HCT116 (cell line): ENCODE measurements at regions not wholly inside any gene's neighbourhood (a gene's known extent, or its start where the extent isn't known, plus 50 kb on each side); places are given as distances from the start of the nearest gene placed in this dataset.

ENCODE experiments used
- ATAC-seq: fragments of 200-7000 bp; cut with Tn5 transposase; 2 replicates; pipeline ENCODE4 v1.9.1; 2020; ENCODE audit warnings: mild to moderate bottlenecking, moderate library complexity
- BruUV-seq: library from RNA; stranded (reverse); fragments of 400-500 nt; replicated peaks from 2 replicates; lab custom pipeline; 2021; lab: Mats Ljungman, UMichigan
- CTCF ChIA-PET: fragments of 300-600 bp; sonication (Branson Sonifier 250); formaldehyde crosslinking; loops from one replicate; lab custom pipeline; 2021; ENCODE audit warnings: antibody characterized with exemption; lab: Charles Lee
- POLR2A ChIA-PET: fragments of 300-600, 350-600 bp; sonication (Branson Sonifier 250); formaldehyde crosslinking; loops from one replicate; lab custom pipeline; 2021; ENCODE audit warnings: antibody characterized with exemption; lab: Charles Lee
- RAD21 ChIA-PET, 2 experiments: fragments of 300-600 bp; sonication (Branson Sonifier 250); formaldehyde crosslinking; loops; one replicate each; lab custom pipeline; 2023; ENCODE audit warnings: low total read pairs in 2 of 2; ENCODE audit not compliant: uncharacterized antibody in 2 of 2, unreplicated experiment in 2 of 2, low non-redundant PET in 1 of 2; lab: Charles Lee
- DNase-seq: peaks from one replicate; pipeline ENCODE4 v3.0.0-alpha.2; 2010; ENCODE audit warnings: low read depth, low spot score
- H2AFZ ChIP-seq: fragments of 200-600 bp; shearing (Covaris generic), sonication (generic); 2 replicates; pipeline ENCODE4 v1.6.1; 2017; ENCODE audit warnings: low read depth, mixed run types, mixed read lengths, antibody characterized with exemption, low read length; ENCODE audit not compliant: poor library complexity, severe bottlenecking
- H3K27ac ChIP-seq: 2 replicates; pipeline ENCODE4 v1.5.1; 2012; ENCODE audit warnings: low read depth, low read length
- H3K27me3 ChIP-seq: fragments of 200-600 bp; sonication (generic); 2 replicates; pipeline ENCODE4 v1.6.1; 2016; ENCODE audit warnings: mixed run types, low read length, mixed read lengths; ENCODE audit not compliant: insufficient read depth
- H3K36me3 ChIP-seq, 2 experiments: fragments of 200-500 bp in 1 of 2; fragments of 200-600 bp in 1 of 2; sonication (Bioruptor generic) in 1 of 2; sonication (generic) in 1 of 2; 2 replicates each; pipeline versions ENCODE4 v1.5.1 to v1.6.1; 2014 to 2016; ENCODE audit warnings: low read length in 2 of 2, inconsistent platforms in 1 of 2, mixed read lengths in 1 of 2, mixed run types in 1 of 2; ENCODE audit not compliant: insufficient read depth in 2 of 2, control insufficient read depth in 1 of 2
- H3K4me1 ChIP-seq, 2 experiments: fragments of 200-600 bp in 1 of 2; sonication (generic) in 1 of 2; 2 replicates each; pipeline versions ENCODE4 v1.5.1 to v1.6.1; 2012 to 2017; ENCODE audit warnings: low read length in 2 of 2, inconsistent platforms in 1 of 2, mild to moderate bottlenecking in 1 of 2, mixed read lengths in 1 of 2, mixed run types in 1 of 2, moderate library complexity in 1 of 2; ENCODE audit not compliant: insufficient read depth in 2 of 2, control insufficient read depth in 1 of 2
- H3K4me2 ChIP-seq: fragments of 200-600 bp; sonication (generic); 2 replicates; pipeline ENCODE4 v1.6.1; 2017; ENCODE audit warnings: mixed run types, low read length, mixed read lengths
- H3K4me3 ChIP-seq, 2 experiments: fragments of 200-600 bp in 1 of 2; sonication (generic) in 1 of 2; replicated peaks in 1 of 2; 2 replicates each; pipeline ENCODE4 v1.5.1; 2011 to 2016; ENCODE audit warnings: low read length in 2 of 2, control low read depth in 1 of 2, low read depth in 1 of 2, mild to moderate bottlenecking in 1 of 2, mixed read lengths in 1 of 2, mixed run types in 1 of 2
- H3K79me2 ChIP-seq: fragments of 200-600 bp; sonication (generic); 2 replicates; pipeline ENCODE4 v1.6.1; 2017; ENCODE audit warnings: mild to moderate bottlenecking, mixed run types, low read length, moderate library complexity, mixed read lengths; ENCODE audit not compliant: insufficient read depth
- H3K9ac ChIP-seq: fragments of 200-600 bp; sonication (generic); 2 replicates; pipeline ENCODE4 v1.6.1; 2016; ENCODE audit warnings: low read length, mixed read lengths
- H3K9me2 ChIP-seq: fragments of 200-600 bp; sonication (generic), shearing (Covaris generic); 2 replicates; pipeline ENCODE4 v1.6.1; 2017; ENCODE audit warnings: mixed run types, mild to moderate bottlenecking, moderate library complexity; ENCODE audit not compliant: insufficient read depth
- H3K9me3 ChIP-seq, 2 experiments: fragments of 200-500 bp in 1 of 2; fragments of 200-600 bp in 1 of 2; sonication (Bioruptor generic) in 1 of 2; sonication (generic) in 1 of 2; 2 replicates each; pipeline ENCODE4 v1.6.1; 2014 to 2017; ENCODE audit warnings: low read length in 2 of 2, mixed read lengths in 2 of 2, inconsistent platforms in 1 of 2, low read depth in 1 of 2, mild to moderate bottlenecking in 1 of 2, mixed run types in 1 of 2, moderate library complexity in 1 of 2; ENCODE audit not compliant: control insufficient read depth in 1 of 2, insufficient read depth in 1 of 2
- H4K20me1 ChIP-seq: fragments of 200-600 bp; sonication (generic), shearing (Covaris generic); 2 replicates; pipeline ENCODE4 v1.6.1; 2017; ENCODE audit warnings: mixed run types, mild to moderate bottlenecking, moderate library complexity; ENCODE audit not compliant: insufficient read depth
- CBX3 ChIP-seq: IDR thresholded peaks from 2 replicates; pipeline ENCODE4 v1.6.1; 2012; ENCODE audit warnings: low read depth
- CTCF ChIP-seq, 3 experiments: fragments of 200-600 bp in 1 of 3; sonication (generic) in 1 of 3; IDR thresholded peaks in 2 of 3; conservative IDR thresholded peaks in 1 of 3; 2 replicates each; pipeline ENCODE4 v1.5.1; 2012 to 2017; ENCODE audit warnings: low read depth in 2 of 3, low read length in 2 of 3, antibody characterized with exemption in 1 of 3, borderline replicate concordance in 1 of 3, control low read depth in 1 of 3, mild to moderate bottlenecking in 1 of 3, mixed read lengths in 1 of 3, mixed run types in 1 of 3, moderate library complexity in 1 of 3; ENCODE audit not compliant: insufficient read depth in 1 of 3
- EGR1 ChIP-seq: IDR thresholded peaks from 2 replicates; pipeline ENCODE4 v1.6.1; 2012; ENCODE audit warnings: low read depth
- ELF1 ChIP-seq: IDR thresholded peaks from 2 replicates; pipeline ENCODE4 v1.6.1; 2012; ENCODE audit warnings: low read depth, borderline replicate concordance
- EZH2 ChIP-seq: fragments of 200-600 bp; sonication (generic); IDR thresholded peaks from 2 replicates; pipeline ENCODE4 v1.6.1; 2017; ENCODE audit warnings: antibody characterized with exemption, mixed run types
- EZH2phosphoT487 ChIP-seq: fragments of 200-600 bp; IDR thresholded peaks from 2 replicates; pipeline ENCODE4 v1.6.1; 2018; ENCODE audit warnings: antibody characterized with exemption, borderline replicate concordance
- FOSL1 ChIP-seq: IDR thresholded peaks from 2 replicates; pipeline ENCODE4 v1.6.1; 2012; ENCODE audit warnings: low read depth
- JUND ChIP-seq: IDR thresholded peaks from 2 replicates; pipeline ENCODE4 v1.6.1; 2012
- MAX ChIP-seq: IDR thresholded peaks from 2 replicates; pipeline ENCODE4 v1.6.1; 2012
- POLR2AphosphoS5 ChIP-seq: IDR thresholded peaks from 2 replicates; pipeline ENCODE4 v1.6.1; 2011; ENCODE audit warnings: mild to moderate bottlenecking, low read depth, low read length, moderate library complexity
- SIN3A ChIP-seq: IDR thresholded peaks from 2 replicates; pipeline ENCODE4 v1.6.1; 2012; ENCODE audit warnings: low read depth
- SRF ChIP-seq: IDR thresholded peaks from 2 replicates; pipeline ENCODE4 v1.6.1; 2012; ENCODE audit warnings: low read depth
- TCF7L2 ChIP-seq: IDR thresholded peaks from 2 replicates; pipeline ENCODE4 v1.7.0; 2011; ENCODE audit warnings: borderline replicate concordance, inconsistent platforms; ENCODE audit not compliant: insufficient read depth, insufficient read length; ENCODE audit errors: extremely low read depth
- YY1 ChIP-seq: IDR thresholded peaks from 2 replicates; pipeline ENCODE4 v1.6.1; 2011; ENCODE audit warnings: low read length, low read depth, moderate library complexity, mild to moderate bottlenecking; ENCODE audit not compliant: insufficient replicate concordance; ENCODE audit errors: extremely low read depth
- ZNF274 ChIP-seq: fragments of 200-500 bp; sonication (Bioruptor generic); IDR thresholded peaks from 2 replicates; pipeline ENCODE4 v1.6.1; 2014; ENCODE audit warnings: mild to moderate bottlenecking, low read depth, low read length, inconsistent platforms
- intact Hi-C: fragments of 100-400 bp; cut with micrococcal nuclease; formaldehyde crosslinking; loops from 2 replicates; pipeline ENCODE4 v1.10.0; 2022
- TF ChIP-seq, protein P1 (sequence below): IDR thresholded peaks from 2 replicates; pipeline ENCODE4 v1.6.1; 2012; ENCODE audit warnings: low read depth

GRCh38 chr4:124589786-124590185 is 122.7 kb downstream of the ANKRD50 start:
- no TSS peak for BruUV-seq
- ChIA-PET RAD21 (no interaction called here), POLR2A (no interaction called here), CTCF (no interaction called here)
- Histone ChIP-seq H4K20me1 (no peaks in the 10 kb centered on the region), H3K4me2 (no peak overlapping the region), H3K4me1 (no peaks in the 10 kb centered on the region), H3K27ac (no peak overlapping the region), H3K9me2 (no peaks in the 10 kb centered on the region), H3K36me3 (no peaks in the 10 kb centered on the region), H2AFZ (no peak overlapping the region), H3K9me3 (no peaks in the 10 kb centered on the region), H3K4me3 (no peak overlapping the region), H3K79me2 (no peaks in the 10 kb centered on the region), H3K27me3 (no peaks in the 10 kb centered on the region), H3K9ac (no peak overlapping the region)
- TF ChIP-seq YY1, result no peak
- no peak for TF ChIP-seq FOSL1
- no peak for TF ChIP-seq EZH2
- no peak for TF ChIP-seq JUND
- no peak for TF ChIP-seq EZH2phosphoT487
- TF ChIP-seq TCF7L2, result no peak
- intact Hi-C loops, result no loop called here
- ATAC-seq, result no peak
- no peak for DNase-seq

DNA sequence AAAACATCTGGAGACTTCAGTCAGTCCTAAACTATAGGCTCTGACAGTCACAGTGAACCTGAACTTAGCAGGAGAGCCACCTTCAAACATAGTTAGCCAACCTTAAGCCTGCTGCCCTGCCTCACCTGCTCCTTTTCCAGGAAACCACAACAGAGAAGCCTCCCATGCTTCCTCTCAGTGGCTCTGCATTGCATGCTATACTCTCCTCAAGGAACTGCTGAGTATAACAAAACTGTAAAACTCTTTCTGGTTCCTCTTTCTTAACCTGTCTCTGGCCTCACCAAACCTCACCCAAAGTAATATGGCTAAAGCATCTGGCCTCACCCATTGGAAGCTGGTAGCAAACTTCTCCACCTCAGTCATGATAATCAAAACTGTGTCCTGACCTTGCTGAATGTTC is 122.1 kb downstream of the ANKRD50 start:
- ATAC-seq (no peak), DNase-seq (no peak)
- H2AFZ ChIP-seq, result no peak overlapping the region
- CTCF ChIA-PET, result no interaction called here
- no peak overlapping the region for H3K27ac ChIP-seq
- POLR2A ChIA-PET, result no interaction called here
- no peaks in the 10 kb centered on the region for H3K27me3 ChIP-seq
- no peaks in the 10 kb centered on the region for H4K20me1 ChIP-seq
- no TSS peak for BruUV-seq
- no peaks in the 10 kb centered on the region for H3K36me3 ChIP-seq
- no peak overlapping the region for H3K4me2 ChIP-seq
- no peaks in the 10 kb centered on the region for H3K79me2 ChIP-seq
- H3K9me2 ChIP-seq, result no peaks in the 10 kb centered on the region
- no peak overlapping the region for H3K4me3 ChIP-seq
- RAD21 ChIA-PET, result no interaction called here
- no peaks in the 10 kb centered on the region for H3K9me3 ChIP-seq
- no peaks in the 10 kb centered on the region for H3K4me1 ChIP-seq
- intact Hi-C loops, result no loop called here
- no peak overlapping the region for H3K9ac ChIP-seq
- no peak for TF ChIP-seq JUND
- no peak for TF ChIP-seq EZH2phosphoT487
- no peak for TF ChIP-seq YY1
- TF ChIP-seq, protein P1, sequence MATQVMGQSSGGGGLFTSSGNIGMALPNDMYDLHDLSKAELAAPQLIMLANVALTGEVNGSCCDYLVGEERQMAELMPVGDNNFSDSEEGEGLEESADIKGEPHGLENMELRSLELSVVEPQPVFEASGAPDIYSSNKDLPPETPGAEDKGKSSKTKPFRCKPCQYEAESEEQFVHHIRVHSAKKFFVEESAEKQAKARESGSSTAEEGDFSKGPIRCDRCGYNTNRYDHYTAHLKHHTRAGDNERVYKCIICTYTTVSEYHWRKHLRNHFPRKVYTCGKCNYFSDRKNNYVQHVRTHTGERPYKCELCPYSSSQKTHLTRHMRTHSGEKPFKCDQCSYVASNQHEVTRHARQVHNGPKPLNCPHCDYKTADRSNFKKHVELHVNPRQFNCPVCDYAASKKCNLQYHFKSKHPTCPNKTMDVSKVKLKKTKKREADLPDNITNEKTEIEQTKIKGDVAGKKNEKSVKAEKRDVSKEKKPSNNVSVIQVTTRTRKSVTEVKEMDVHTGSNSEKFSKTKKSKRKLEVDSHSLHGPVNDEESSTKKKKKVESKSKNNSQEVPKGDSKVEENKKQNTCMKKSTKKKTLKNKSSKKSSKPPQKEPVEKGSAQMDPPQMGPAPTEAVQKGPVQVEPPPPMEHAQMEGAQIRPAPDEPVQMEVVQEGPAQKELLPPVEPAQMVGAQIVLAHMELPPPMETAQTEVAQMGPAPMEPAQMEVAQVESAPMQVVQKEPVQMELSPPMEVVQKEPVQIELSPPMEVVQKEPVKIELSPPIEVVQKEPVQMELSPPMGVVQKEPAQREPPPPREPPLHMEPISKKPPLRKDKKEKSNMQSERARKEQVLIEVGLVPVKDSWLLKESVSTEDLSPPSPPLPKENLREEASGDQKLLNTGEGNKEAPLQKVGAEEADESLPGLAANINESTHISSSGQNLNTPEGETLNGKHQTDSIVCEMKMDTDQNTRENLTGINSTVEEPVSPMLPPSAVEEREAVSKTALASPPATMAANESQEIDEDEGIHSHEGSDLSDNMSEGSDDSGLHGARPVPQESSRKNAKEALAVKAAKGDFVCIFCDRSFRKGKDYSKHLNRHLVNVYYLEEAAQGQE, result no peak
- no peak for TF ChIP-seq MAX
- TF ChIP-seq SRF, result no peak
- no peak for TF ChIP-seq ZNF274
- no peak for TF ChIP-seq TCF7L2
- no peak for TF ChIP-seq SIN3A
- no peak for TF ChIP-seq EGR1
- TF ChIP-seq POLR2AphosphoS5, result no peak
- TF ChIP-seq CTCF (IDR thresholded peaks at IDR 0.05 in 2 of 3, conservative IDR thresholded peaks at IDR 0.05 in 1 of 3; ENCODE audit: borderline replicate concordance in 1 of 3, insufficient read depth in 1 of 3, low read depth in 2 of 3, low read length in 2 of 3), result no peak
- no peak for TF ChIP-seq CBX3
- TF ChIP-seq ELF1, result no peak
